Calu3 (cell line): ENCODE measurements at regions not wholly inside any gene's neighbourhood (a gene's known extent, or its start where the extent isn't known, plus 50 kb on each side); places are given as distances from the start of the nearest gene placed in this dataset.

Source experiments
- BruUV-seq: library from RNA; stranded (reverse); fragments of 400-500 nt; replicated peaks from 2 replicates; lab custom pipeline; 2021; lab: Mats Ljungman, UMichigan
- CTCF ChIA-PET: fragments of 300-600 bp; sonication (Branson Sonifier 250); formaldehyde crosslinking; loops from one replicate; lab custom pipeline; 2022; ENCODE audit warnings: antibody characterized with exemption; lab: Charles Lee
- DNase-seq: peaks from one replicate; pipeline ENCODE4 v3.0.0; 2022
- H3K27ac Mint-ChIP-seq: one replicate; pipeline ENCODE4 v1.8.0; 2022; ENCODE audit warnings: mixed read lengths; ENCODE audit not compliant: unreplicated experiment
- H3K27me3 Mint-ChIP-seq: one replicate; pipeline ENCODE4 v1.8.0; 2022; ENCODE audit warnings: mixed read lengths; ENCODE audit not compliant: unreplicated experiment
- H3K36me3 Mint-ChIP-seq: one replicate; pipeline ENCODE4 v1.8.0; 2022; ENCODE audit warnings: mild to moderate bottlenecking, moderate library complexity, mixed read lengths; ENCODE audit not compliant: insufficient read depth, unreplicated experiment
- H3K4me1 Mint-ChIP-seq: one replicate; pipeline ENCODE4 v1.8.0; 2022; ENCODE audit warnings: mild to moderate bottlenecking, low read depth, mixed read lengths; ENCODE audit not compliant: unreplicated experiment
- H3K4me3 Mint-ChIP-seq: one replicate; pipeline ENCODE4 v1.8.0; 2022; ENCODE audit warnings: mild to moderate bottlenecking, low read depth, moderate library complexity, mixed read lengths; ENCODE audit not compliant: unreplicated experiment
- H3K9me3 Mint-ChIP-seq: one replicate; pipeline ENCODE4 v1.8.0; 2022; ENCODE audit warnings: low read depth, mixed read lengths; ENCODE audit not compliant: unreplicated experiment
- intact Hi-C: fragments of 100-400 bp; cut with micrococcal nuclease; formaldehyde crosslinking; loops from one replicate; pipeline ENCODE4 v1.10.0; 2022; ENCODE audit not compliant: unreplicated experiment
- TF ChIP-seq, protein P1 (sequence below): fragments of 200-600 bp; IDR thresholded peaks from one replicate; pipeline ENCODE4 v1.8.0; 2022; ENCODE audit warnings: antibody characterized with exemption; ENCODE audit not compliant: unreplicated experiment

DNA sequence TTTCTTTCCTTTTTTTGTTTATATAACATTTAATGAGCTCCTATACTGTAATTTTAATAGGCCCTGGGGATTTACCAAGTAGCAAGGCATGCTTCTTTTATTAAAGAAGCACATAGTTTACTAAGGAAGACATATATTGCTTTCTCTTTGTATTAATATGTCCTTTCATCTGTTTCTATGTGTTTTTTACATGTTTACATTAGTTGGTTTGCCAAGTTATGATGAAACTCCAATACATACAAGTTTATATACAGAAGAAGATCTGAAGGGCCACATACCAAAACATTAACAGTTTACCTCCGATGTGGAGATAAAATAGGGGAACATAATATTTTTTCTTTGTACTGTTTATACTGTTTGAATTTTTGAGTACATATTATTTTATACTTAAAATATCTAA, 100.9 kb downstream of the LACC1 start:
- CTCF ChIA-PET = no interaction called here
- Mint-ChIP-seq H3K9me3 (peaks cover 3% of the 10 kb centered on the region), H3K4me1 (no peaks in the 10 kb centered on the region), H3K27ac (no peak overlapping the region), H3K36me3 (no peaks in the 10 kb centered on the region), H3K4me3 (no peak overlapping the region), H3K27me3 (peaks cover 31% of the 10 kb centered on the region)
- no TSS peak for BruUV-seq
- TF ChIP-seq, protein P1, sequence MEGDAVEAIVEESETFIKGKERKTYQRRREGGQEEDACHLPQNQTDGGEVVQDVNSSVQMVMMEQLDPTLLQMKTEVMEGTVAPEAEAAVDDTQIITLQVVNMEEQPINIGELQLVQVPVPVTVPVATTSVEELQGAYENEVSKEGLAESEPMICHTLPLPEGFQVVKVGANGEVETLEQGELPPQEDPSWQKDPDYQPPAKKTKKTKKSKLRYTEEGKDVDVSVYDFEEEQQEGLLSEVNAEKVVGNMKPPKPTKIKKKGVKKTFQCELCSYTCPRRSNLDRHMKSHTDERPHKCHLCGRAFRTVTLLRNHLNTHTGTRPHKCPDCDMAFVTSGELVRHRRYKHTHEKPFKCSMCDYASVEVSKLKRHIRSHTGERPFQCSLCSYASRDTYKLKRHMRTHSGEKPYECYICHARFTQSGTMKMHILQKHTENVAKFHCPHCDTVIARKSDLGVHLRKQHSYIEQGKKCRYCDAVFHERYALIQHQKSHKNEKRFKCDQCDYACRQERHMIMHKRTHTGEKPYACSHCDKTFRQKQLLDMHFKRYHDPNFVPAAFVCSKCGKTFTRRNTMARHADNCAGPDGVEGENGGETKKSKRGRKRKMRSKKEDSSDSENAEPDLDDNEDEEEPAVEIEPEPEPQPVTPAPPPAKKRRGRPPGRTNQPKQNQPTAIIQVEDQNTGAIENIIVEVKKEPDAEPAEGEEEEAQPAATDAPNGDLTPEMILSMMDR = no peak
- intact Hi-C loops = no loop called here
- no peak for DNase-seq

DNA sequence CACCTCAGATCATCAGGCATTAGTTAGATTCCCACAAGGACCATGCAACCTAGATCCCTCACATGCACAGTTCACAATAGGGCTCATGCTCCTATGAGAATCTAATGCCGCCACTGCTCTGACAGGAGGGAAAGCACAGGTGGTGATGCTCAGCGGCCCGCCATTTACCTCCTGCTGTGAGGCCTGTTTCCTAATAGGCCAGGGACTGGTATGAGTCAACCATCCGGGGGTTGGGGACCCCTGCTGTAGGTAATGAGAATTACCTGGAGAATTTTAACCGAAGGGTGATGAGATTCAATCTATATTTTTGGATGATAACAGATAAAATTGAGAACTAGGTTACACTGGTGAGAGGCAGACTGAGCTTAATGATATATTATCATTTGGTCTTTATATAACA, 101.4 kb downstream of the LACC1 start:
- no peak overlapping the region for H3K4me3 Mint-ChIP-seq
- TF ChIP-seq, protein P1 = no peak
- intact Hi-C loops = no loop called here

DNA sequence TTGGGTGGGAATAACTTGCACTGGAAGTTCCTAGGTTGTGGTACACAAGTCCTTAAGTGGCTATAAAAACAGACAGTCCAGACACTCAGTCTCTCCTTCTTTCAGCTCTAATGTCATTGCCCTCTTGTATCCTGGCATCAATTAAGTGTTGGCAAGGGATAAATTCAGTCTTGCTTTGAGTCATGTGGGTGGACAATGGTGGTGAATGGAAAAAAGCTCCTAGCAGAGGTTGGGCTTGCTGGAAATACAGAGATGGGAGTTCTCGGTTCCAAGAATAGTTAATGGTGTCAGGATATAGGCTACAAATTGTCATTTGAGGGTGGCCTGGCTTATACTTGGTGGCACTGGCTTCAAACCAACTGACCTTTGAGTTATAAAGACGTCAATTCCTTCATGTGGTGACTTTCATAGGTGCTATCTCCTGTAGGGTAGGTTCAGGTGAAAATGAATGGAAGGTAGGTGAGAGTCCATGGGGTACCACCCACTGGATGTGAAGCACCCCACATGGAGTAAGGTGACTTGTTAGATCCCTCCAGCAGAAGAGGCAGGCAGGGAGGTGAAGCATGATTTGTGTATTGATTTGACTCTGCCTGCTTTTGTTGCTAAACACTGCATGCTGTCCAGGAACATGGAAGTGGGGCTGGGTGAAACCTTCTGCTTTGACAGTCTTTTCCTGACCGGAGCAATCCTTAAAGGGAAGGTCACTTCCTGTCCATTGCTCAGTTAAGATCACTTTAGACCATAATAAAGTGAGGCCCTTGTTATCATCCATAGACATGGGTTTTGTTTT, 102.0 kb downstream of the LACC1 start:
- intact Hi-C loops = no loop called here
- no peaks in the 10 kb centered on the region for H3K4me1 Mint-ChIP-seq
- peaks cover 20% of the 10 kb centered on the region for H3K27me3 Mint-ChIP-seq
- DNase-seq = no peak
- no peak overlapping the region for H3K4me3 Mint-ChIP-seq
- no peaks in the 10 kb centered on the region for H3K36me3 Mint-ChIP-seq
- BruUV-seq = no TSS peak
- CTCF ChIA-PET = no interaction called here
- H3K9me3 Mint-ChIP-seq = no peaks in the 10 kb centered on the region
- TF ChIP-seq, protein P1 = no peak
- no peak overlapping the region for H3K27ac Mint-ChIP-seq

More for the DNA sequence above, 101.4 kb downstream of the LACC1 start:
- Mint-ChIP-seq H3K9me3 (peaks cover 2% of the 10 kb centered on the region), H3K27ac (no peak overlapping the region), H3K4me1 (no peaks in the 10 kb centered on the region), H3K27me3 (peaks cover 26% of the 10 kb centered on the region), H3K36me3 (no peaks in the 10 kb centered on the region)
- no TSS peak for BruUV-seq
- no peak for DNase-seq
- CTCF ChIA-PET = no interaction called here

DNA sequence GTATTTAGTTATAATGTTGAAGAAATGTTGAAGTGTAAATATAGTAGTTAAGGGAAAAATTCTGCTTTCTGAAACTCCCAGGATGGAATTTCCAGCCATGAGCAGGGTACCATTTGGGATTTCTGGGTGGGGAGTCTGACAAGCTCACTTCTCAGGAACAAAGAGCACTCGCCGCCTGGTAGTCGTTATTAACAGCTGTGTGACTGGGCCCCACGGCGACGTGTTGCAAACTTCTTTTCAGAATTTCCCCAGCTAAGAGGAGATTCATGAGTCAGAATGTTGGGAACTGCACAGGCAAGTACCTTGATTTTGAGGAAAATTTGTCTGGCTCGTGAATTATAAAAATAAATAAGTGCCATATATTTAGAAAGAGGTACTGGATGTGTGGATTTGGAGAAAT, 103.7 kb downstream of the LACC1 start:
- no TSS peak for BruUV-seq
- H3K27me3 Mint-ChIP-seq = peaks cover 4% of the 10 kb centered on the region
- TF ChIP-seq, protein P1 = no peak
- H3K36me3 Mint-ChIP-seq = no peaks in the 10 kb centered on the region
- H3K9me3 Mint-ChIP-seq = no peaks in the 10 kb centered on the region
- CTCF ChIA-PET = no interaction called here
- no peak for DNase-seq
- no peak overlapping the region for H3K4me3 Mint-ChIP-seq
- H3K4me1 Mint-ChIP-seq = no peaks in the 10 kb centered on the region
- no peak overlapping the region for H3K27ac Mint-ChIP-seq
- intact Hi-C loops = no loop called here
